Sigmoid colon (tissue), 3 donors: ENCODE measurements at regions not wholly inside any gene's neighbourhood (a gene's known extent, or its start where the extent isn't known, plus 50 kb on each side); places are given as distances from the start of the nearest gene placed in this dataset.

ENCODE experiments used
- CTCF ChIP-seq, 4 experiments: fragments of 450-650 bp in 3 of 4; fragments of 200-600 bp in 1 of 4; IDR thresholded peaks; one replicate each; pipeline ENCODE4 v1.5.1; 2016 to 2019; ENCODE audit warnings: antibody characterized with exemption in 4 of 4, mild to moderate bottlenecking in 3 of 4, moderate library complexity in 2 of 4
- POLR2A ChIP-seq, 2 donors: fragments of 450-650 bp; IDR thresholded peaks; one replicate each; pipeline ENCODE4 v1.6.1; 2016; ENCODE audit warnings: antibody characterized with exemption in 2 of 2, mild to moderate bottlenecking in 2 of 2, moderate library complexity in 2 of 2

- no peak for TF ChIP-seq CTCF (IDR thresholded peaks at IDR 0.05)
- TF ChIP-seq POLR2A (IDR thresholded peaks at IDR 0.05): no peak
These were observed 1621.2 kb downstream of the PCDH7 start for GRCh38 chr4:32341342-32341741.
